HuH-7.5 (cell line): ENCODE measurements at regions not wholly inside any gene's neighbourhood (a gene's known extent, or its start where the extent isn't known, plus 50 kb on each side); places are given as distances from the start of the nearest gene placed in this dataset.
"Not testable (repeated sequence)": the region's sequence is repeated elsewhere in the genome, so short reads cannot be mapped to it uniquely, and the experiment has no call there.

Experiments
- DNase-seq: peaks from one replicate; pipeline ENCODE4 v3.0.0; 2011; ENCODE audit warnings: low spot score

DNA sequence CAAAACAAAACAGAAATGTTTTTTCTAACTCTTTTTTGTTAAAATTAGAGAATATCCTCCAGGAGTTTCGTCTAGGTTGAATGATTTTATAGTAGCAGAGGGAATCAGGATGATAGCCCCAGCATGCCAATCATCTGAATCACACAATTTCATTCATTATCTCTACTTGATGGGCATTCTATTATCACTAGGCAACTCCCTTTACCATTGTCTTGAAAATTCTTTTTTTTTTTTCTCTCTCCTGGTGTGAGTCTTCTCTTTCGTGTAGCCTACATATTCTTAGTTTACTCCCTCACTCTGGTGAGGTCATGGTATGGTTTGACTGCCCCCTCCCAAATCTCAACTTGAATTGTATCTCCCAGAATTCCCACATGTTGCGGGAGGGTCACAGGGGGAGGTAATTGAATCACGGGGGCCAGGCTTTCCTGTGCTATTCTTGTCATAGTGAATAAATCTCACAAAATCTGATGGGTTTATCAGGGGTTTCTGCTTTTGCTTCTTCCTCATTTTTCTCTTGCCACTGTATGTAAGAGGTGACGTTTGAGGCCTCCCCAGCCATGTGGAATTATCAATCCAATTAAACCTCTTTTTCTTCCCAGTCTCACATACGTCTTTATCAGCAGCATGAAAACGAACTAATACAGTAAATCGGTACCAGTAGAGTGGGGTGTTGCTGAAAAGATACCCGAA lies 105.0 kb downstream of the OTUD1 start:
- DNase-seq = no peak

DNA sequence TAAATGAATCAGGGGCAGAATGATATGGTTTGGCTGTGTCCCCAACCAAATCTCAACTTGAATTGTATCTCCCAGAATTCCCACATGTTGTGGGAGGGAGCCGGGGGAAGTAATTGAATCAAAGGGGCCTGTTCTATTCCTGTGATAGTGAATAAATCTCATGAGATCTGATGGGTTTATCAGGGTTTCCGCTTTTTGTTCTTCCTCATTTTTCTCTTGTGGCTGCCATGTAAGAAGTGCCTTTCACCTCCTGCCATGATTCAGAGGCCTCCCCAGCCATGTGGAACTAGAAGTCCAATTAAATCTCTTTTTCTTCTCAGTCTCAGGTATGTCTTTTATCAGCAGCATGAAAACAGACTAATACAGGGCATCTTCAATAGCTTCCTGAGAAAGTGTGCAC lies 107.0 kb downstream of the OTUD1 start:
- not testable (repeated sequence) for DNase-seq

DNA sequence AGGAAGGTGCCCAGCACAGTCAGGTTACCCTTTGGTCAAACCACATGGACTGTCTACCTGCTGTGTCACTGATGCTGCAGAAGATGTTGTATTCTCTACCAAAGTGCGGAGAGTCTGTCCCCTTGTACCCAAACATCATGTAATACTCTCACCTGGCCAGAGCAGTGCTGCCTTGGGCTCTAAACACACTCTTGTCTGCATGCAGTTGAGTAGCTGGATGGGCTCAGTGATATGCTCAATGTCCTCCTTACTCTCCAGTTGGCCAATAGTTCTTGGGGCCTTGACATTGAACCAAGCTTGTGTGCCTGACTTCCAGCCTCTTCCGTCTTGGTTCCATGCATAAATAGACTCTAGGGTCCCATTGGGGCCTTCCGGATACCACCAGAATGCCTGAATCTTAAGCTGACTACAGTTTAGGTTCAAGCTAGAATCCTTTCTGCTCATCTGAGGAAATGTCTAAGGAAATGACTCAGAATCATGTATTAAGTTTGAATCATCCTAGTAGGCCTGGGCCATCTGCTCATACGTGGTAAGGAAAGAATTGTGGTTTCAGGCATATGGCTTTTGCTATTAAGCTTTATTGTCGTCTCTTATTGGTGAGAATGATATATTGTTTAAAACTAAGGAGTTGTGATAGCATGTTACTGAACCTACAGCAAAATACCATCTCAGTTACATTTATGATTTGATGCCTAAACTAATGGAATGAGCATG lies 118.0 kb downstream of the OTUD1 start:
- DNase-seq = no peak

DNA sequence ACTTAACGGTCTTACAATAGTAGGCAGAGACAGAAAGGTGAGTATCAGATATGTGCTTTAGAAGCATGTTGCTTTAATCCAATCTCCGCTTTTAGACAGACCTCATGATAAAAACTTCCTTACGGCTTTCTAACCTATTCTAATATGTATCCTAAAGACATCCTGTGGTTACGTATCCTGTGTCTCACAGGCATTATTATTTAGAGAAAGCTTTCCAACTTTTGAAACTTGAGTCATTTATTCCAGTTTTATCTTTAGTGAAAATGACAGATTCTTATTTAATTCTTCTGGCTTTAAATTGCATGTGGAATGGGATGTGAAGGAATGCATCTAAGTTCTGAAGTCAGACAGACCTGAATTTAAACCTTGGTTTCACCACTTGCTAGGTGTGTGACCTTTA lies 118.9 kb downstream of the OTUD1 start:
- no peak for DNase-seq

DNA sequence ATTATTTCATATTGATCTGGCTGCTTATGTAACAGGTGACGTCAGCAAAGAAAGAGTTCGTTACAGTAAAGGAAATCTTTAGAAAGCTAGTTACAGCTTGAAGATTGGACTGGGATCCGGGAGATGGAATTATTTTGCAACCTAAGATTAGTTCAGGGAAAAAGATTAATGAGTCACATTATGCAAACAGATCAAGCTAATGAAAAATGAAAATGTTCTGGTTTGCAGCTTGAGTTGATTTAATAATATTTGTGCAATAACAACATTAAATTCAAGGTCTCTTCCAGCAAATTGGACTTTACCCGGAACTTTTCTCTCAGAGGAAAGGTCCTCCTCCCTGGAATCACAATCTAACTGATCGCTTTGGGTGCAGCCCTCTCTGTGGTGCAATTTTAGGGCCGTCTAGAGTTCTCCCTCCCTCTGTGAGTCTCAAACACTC lies 119.5 kb downstream of the OTUD1 start:
- no peak for DNase-seq

DNA sequence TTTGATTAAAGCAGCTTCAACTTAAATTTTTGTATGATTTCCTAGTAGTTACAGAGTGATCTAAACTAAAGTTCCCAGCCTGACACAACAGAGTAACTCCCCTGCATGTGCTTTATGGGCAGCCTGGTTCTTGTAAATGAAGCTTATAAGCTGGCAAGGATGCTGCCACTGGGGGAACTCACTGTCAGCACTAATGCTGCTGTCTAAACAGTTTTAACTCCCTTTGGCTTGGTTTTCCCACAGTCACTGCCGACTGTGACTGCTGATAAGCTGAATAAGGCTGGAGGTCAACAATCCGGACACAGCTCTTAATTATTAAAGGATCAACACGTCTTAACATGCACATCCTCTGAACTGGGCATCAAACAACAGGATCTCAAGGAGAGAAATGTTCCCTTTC lies 130.1 kb downstream of the OTUD1 start:
- DNase-seq = no peak

DNA sequence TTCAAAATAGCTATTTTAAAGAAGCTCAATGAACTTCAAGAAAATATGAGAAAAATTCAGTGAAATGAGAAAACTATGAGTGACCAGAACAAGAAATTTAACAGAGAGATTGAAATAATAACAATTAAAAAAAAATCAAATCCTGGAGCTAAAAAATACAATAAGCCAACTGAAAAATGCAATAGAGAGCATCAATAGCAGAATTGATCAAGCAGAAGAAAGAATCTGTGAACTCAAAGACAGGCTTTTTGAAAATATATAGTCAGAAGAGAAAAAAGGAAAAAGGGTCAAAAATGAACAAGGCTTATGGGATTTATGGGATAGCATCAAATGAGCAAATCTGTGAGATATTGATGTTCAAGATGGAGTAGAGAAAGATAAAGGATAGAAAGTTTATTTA lies 133.0 kb downstream of the OTUD1 start:
- no peak for DNase-seq

DNA sequence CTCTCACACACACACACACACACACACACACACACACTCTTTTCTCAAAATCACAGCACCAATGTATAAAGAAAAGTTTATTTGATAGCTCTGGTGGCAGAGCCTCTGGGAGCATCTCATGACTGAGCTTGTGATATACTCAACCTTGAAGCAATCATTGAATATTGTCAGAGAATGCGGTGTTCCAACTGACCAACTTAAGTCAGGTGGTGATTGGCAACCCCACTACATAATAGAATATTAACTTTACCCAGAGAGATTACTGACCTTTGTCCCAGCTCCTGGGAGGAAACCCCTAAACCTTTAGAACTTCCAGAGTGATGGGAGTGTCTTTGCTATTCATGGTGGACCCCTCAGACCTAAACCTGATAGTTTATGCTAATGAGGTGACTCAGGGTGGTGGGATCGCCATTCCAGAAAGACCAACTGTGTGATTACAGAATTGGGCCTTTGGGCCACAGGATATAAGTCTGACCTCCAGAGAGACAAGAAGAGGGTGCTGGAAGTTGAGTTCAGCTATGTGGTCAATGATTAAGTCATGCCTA lies 143.1 kb downstream of the OTUD1 start:
- no peak for DNase-seq

DNA sequence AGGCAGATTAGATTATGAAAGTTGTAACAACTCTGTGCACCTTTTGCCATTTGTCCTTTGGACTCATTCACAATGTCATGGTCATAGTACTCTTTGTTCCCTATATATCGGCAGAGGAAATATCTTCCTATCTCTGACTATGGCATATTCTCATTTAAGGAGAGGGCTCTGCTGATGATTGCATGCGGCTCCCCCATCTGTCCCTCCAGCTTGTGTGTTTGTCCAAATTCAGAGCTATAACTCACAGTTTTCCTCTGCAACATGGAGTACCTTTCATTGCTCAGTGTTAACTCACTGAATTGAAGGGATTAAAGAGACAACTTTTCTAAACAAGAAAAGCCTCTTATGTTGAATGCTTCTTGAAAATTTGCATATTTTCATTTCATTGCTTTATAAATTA lies 145.5 kb downstream of the OTUD1 start:
- no peak for DNase-seq

DNA sequence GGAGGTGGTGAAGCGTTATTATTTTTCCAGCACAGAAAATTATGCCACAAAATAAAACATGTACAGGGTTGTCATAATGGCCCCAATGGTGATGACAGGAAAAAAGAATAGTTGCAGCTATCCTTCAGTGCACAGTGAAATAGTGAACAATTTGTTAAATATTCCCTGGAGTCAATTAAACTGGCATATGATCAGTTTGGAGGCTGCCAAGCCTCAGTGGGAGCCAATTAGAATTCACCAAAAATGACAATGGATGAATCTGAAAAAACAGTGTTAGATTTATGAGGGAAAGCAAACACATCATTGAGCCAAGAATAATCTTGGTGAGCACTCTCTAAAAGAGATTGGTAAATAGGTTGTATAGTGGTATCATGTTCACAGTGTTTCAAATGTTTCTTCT lies 146.3 kb downstream of the OTUD1 start:
- no peak for DNase-seq

DNA sequence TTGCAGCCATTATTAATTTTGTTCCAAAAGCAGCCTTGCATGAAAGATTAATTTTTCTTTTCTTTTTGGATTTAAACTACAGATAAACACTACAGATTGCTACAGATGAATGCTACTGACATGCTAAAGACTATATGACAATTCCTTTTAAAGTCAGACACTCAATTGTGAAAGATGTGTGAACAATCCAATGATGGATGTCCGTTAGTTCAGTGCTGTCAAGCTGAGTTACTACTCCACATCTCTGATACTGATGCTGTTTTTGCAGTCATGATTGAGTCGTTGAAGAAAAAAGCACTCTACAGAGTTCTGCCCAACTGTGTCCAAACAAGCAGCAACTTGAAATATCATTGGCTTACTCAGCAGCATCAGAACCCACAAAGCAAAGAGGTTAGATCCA lies 146.8 kb downstream of the OTUD1 start:
- DNase-seq = no peak

DNA sequence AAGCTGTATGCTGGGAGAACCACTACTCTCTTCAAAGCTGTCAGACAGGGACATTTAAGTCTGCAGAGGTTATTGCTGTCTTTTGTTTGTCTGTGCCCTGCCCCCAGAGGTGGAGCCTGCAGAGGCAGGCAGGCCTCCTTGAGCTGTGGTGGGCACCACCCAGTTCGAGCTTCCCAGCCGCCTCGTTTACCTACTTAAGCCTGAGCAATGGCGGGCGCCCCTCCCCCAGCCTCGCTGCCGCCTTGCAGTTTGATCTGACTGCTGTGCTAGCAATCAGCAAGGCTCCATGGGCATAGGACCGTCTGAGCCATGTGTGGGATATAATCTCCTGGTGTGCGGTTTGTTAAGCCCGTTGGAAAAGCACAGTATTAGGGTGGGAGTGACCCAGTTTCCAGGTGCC lies 156.4 kb downstream of the OTUD1 start:
- not testable (repeated sequence) for DNase-seq

DNA sequence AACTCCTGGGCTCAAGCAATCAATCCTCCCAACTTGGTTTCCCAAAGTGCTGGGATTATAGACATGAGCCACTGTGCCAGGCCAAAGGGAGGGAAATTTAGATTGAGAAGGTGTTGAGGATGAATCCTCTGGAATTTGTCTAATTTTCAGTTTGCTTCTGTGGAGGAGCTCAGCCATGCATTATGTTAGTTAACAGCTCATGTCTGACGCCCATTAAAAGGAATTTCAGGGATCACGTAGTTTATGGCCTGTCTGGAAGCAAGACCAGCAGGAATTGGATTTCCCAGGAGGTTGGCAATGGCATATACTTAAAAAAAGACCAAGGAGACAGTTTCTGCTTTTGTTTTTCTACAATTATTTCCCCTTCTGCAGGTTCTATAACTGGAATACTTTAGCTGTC lies 165.7 kb downstream of the OTUD1 start:
- DNase-seq = no peak

DNA sequence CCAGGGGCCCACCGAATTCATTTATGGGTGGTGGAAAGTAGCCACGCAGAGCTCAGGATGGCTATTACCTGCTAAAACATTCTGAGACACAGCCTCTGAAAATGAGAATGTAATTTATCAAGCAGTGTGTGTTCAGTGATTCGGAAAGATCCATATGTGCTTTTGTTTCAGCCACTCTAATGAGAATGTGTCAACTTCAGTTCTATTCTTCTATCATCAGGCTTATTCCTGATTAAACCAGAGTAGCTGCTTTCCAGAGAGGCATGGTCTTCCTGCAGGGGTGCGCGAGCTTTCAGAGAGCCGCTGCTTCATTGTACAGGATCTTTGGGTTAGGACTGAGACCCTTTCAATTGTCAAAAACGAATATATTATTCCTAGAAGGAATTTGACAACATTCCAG lies 167.6 kb downstream of the OTUD1 start:
- DNase-seq = no peak

DNA sequence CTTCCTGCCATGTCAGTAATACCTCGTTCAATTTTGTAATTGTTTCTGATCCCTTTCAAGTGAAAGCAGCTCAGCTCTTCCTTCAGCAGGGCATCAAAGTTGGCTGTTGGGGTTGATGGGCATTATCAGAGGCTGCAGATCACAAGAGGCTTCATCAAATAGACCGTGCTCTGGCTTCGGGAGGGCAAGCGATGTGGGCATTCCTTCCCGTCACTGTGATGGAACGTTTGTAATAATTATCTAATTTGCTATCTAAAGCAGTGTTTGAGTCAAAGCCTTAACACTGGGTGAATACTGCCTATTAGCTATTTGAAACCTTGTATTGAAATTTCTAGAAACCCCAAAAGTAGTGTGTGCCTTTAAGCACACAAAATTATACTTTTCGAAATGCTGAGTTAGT lies 170.1 kb downstream of the OTUD1 start:
- DNase-seq = no peak

DNA sequence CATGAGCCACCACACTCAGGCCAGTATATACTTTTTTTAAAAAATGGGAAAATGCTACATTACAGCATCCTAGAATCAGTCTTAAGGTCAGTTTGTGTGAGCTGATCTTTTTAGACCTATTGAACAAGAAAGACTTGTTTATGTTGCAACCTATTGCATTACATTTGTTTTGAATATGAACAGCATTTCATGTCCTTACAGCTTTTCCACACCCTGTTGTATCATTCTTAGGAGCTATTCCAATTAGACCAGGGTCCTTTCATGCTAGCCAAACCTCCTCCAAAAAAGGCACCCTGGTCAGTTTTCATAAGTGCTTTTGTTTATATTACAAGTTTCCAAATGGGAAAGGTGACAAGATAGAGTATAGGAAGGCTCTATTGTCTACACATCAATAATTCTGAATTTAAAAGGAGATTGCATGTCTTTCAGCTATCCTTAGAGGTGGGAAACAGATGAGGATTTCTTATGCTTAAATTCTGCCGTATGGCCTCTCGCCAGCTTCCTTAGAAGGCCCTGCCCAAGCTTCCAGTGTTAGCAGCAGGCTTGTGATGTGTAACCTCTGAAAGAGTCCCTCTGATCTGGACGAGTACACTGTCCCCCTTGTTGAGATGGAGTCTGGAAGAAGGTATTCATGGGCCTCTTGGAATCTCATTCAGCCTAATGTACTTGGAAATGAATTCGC lies 171.9 kb downstream of the OTUD1 start:
- DNase-seq = no peak

DNA sequence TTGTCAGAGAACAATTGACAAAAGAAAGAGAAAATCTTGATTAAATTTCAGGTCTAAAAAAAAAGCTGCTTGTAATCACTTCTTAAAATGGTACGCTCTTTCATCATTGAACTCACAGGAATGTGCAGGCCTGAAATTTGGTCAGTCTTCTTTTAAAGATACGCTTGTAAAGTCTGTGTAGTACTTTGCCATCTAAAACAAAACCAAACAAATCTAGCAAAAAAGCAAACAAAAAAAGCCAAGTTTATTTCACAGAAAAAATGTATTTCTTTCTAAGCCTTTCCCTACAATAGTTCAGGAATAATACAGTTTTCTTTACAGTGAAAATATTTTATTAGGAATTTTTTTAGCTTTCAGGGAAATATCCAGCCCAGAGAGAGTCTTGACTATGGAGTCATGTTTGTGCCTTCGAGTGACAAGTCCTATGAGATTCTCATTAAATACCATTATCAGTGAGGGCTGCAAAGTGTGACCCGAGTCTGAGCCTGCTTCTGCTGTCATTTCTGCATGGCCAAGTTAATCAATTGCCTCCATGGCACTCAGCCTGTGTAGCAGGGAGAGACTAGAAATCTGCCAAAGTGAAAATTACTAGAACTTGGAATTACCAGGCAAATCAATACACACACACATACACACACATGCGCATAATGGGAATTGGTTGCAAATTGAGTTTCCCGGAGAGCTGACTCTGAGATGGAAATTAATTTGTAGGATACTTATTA lies 172.6 kb downstream of the OTUD1 start:
- no peak for DNase-seq

DNA sequence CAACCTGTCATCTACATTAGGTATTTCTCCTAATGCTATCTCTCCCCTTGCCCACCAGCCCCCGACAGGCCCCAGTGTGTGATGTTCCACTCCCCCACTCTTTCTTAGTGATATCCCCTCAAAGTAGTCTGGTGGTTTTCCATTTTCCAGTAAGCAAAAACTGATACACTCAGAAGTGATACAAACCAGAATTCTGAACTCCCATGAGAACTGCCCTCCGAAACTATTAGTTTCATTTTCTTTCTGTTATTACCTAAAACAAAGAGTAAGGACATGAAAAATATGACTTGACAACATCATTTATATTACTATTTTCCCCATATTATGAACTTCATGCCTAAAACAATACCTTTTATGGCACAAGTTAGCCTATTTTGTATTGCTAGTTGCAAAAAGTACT lies 175.0 kb downstream of the OTUD1 start:
- no peak for DNase-seq

DNA sequence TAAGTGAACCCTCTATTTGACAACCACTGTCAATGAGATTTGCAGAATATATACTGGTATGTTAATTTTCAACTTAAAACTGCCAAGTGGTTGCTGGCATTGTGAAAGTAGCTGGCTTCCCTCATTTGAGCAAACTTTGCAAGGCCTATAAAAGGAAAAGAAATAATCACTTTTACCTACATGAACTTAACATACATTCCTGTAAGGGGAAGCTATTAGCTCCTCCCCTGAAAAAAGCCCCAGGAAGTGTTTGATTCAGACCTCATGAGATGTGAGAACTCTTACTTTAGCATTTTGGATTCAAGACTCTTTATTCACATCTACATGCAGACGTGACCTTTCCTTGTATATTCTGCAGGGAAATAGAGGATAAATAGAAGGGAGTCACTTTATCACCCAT lies 175.6 kb downstream of the OTUD1 start:
- DNase-seq = no peak

DNA sequence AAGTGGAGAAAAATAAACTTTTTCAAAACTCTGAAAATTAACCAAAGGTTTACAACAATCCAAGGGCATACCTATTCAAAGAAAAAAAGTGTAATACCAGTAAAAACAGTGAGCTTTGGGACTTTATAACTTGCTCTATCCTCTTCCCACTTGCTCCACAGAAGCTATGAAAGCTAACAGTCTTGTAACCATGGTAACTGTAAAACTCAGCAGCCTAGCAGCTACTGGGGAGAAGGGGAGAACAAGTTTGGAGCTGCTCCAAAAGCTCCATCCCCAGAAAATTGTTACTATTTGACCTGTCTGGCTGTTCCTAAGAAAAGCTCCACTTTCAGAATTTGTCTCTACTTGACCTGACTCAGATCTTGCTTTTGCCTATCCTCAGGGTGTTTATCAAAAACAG lies 191.5 kb downstream of the OTUD1 start:
- DNase-seq = no peak

DNA sequence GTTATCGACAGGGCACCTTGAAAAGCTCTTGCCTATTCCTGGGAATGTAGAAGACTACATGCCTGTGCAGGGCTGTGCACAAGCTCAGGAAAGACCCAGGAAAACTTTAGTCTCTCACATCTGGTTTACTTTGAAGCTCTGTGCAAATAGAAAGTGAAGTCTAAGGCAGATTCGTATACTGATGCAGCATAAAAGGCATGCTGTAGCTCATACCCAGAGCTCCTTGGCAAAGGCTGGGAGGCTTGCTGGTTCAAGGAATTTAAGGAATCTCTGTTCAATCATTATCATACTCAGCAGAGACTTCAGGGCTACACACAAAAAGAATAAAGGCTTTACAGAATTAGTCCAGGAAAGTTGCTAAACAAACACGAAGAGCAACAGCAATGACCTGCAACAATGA lies 192.0 kb downstream of the OTUD1 start:
- no peak for DNase-seq

DNA sequence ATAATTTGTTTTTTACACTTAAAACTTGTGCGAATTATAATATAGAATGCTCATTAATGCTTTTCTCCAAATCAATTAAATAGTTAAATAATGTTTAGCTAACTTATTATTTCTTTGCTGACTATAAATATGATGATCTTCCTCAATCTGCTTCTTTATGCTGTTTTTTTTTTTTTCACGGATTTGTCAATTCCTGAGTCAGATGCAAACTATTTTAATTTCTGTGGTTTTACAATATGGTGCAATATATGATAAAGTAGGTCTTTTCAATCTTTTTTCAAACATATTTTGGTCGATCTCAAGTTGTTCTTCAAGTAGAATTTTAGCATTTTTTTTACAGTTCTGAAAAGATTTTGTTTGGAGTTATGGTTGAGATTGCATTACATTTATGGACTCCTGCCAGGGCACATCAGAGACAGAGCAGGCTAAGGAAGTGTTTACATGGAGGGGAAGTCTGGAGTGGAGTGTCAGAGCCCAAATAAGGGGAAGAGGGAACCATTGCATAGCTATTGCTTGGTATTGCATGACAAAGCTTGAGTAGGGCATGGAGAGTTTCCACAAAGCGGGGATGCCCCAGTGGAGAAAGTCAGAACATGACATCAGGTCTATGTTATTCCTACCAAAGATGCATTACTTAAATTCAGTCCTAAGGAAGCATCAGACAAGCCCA lies 204.4 kb downstream of the OTUD1 start:
- DNase-seq = no peak
